GM19467 (cell line): ENCODE measurements at regions not wholly inside any gene's neighbourhood (a gene's known extent, or its start where the extent isn't known, plus 50 kb on each side); places are given as distances from the start of the nearest gene placed in this dataset.

Experiments
- ATAC-seq: cut with Tn5 transposase; IDR thresholded peaks from one replicate; pipeline ENCODE4 v1.9.1; 2021; ENCODE audit warnings: mild to moderate bottlenecking, moderate library complexity; ENCODE audit not compliant: unreplicated experiment

DNA sequence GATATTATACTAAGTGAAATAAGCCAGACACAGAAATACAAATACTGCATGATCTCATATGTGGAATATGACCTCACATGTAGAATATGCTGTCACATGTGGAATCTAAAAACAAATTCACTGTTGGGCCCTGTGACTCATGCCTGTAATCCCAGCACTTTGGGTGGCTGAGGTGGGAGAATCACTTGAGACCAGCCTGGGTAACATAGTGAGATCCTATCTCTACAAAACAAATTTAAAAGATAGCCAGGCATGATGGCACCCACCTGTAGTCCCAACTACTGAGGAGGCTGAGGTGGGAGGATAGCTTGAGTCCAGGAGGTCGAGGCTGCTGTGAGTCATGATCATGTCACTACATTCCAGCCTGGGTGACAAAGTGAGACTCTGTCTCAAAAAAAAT, 160.3 kb downstream of the PTEN start:
- no peak for ATAC-seq

DNA sequence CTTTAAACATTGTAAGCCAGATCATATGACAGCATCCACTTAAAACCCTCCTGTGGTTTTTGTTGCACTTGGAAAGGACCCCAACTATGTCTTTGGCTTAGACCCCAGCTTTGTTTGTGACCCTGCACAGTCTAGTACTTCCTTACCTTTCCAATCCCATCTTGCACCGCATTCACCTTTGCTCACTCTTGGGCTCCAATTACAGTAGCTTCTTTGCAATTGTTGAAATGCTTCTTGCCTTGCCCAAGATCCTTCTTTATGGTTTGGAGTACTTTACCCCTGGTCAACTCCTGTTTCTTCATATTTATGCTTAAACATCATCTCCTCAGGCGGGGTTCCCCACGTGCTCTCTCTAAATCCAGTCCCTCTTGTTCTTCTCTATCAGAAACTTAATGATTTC, 162.6 kb downstream of the PTEN start:
- no peak for ATAC-seq

DNA sequence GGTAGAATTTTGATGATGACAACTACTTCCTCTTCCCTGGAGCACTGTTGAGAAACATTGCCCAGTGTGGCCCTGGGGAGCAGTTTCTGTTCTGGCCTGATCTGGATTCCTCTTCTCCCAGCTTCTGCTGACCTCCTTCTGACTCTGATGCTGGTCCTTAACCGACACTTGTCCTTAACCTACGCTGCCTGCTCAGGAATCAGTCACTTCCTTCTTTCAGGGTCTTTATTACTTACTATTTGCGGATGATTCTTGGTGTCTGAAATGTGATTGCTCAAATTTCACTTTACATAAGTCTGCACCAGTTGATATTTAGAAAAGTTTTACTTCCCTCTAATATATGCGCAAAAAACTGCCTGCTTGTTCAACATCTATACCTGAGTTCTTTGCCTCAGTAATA, 164.1 kb downstream of the PTEN start:
- ATAC-seq = no peak

DNA sequence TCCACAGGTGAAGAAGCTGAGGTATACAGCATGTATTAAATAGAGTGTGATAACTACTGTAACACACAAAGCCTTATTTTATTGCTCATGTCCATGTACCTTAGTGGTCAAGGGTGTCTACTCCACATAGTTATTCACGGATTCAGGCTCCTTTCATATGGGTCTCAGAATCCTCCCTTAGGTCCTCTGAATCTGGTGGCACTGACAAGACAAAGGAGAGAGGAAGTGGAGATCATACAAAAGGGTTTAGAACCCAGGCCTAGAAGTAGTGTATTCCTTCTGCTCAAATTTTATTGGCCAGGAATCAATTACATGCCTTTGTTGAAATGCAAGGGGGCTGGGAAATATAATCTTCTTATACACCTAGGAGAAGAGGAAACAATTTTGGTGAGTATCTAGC, 164.6 kb downstream of the PTEN start:
- ATAC-seq = no peak

DNA sequence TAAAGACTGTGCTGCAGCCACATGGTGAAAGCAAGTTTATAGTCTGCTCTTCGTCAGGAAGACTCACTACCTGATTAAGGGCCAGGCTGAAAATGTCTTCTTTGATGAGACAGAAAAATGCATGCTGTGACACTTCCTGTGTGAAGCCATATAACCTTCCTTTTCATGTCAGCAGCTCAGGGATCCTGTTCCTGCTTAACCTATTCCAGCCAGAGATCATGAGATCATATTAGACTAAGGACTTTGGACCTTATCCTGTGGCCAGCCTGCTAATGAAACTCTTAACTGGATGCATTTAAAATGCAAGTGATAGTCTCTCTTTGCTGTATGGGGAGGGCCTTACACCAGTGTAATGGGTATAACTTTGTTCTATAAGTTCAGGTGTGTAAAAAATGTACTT, 165.2 kb downstream of the PTEN start:
- ATAC-seq = no peak

DNA sequence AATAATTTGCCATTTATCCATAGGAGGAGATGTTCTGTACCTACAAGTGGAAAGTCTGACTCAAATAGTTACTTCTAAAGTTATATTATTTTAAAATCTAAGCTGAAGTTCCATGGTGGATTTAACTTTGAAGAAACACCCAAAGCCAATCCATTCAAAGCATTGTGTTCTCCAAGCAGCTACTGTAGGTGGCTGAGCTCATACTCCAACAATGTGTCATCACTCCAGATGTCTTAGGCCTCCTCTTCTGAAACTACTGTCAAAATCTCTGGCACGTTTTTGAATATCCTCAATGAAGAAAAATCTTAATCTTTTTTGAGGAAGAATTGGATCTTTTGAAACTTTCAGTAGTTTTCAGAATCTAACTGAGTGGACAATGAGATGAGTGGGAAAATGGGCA, 169.1 kb downstream of the PTEN start:
- no peak for ATAC-seq

DNA sequence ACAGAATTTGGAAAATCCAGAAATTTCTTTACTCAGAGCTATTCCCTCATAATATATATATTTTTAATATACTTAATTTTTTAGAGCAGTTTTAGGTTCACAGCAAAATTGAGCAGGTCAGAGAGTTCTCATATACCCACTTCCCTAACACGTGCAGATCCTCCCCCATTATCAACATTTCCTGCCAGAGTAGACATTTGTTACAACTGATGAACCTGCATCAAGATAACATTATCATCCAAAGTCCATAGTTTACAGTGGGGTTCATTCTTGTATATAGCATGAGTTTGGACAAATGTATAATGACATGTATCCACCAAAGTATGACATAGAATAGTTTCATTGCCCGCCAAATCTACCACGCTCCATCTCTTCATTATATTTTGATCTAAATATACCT, 170.0 kb downstream of the PTEN start:
- no peak for ATAC-seq

DNA sequence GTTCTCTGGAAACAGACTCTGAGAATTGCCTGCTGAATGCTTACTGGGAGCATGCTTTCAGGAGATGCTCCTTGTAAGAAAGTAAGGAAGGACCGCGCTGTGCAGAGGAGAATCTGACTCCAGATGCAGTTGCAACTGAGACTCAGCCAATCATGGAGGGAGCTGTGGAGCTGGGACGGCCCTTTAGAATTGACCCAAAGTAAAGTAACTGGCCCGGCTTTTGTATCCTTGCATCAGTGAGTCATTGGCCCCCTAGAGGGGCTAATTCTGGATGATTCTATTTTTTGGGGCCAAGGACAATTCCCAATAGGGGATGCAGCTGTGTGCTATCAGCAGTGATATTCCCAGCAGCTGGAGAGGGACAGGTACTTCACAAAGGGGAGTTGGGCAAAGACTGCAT, 170.4 kb downstream of the PTEN start:
- ATAC-seq = no peak

DNA sequence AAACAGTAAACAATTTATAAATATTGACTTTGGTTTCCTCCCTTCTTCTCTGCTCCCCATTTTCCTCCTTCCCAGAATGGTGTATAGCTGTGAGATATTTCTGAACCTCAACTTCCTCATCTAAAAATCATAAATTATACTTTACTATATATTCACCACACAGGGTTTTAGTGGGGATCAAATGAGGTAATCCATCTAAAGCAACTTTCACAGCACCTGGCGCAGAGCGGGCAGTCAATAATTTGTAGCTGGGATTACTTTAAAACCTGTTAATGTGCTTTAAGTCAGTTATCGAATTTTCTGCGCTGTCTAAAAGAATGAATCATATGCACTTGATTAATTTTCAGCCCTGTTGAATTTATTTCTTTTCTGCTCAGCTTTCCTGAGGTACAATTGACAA, 172.7 kb downstream of the PTEN start:
- no peak for ATAC-seq

DNA sequence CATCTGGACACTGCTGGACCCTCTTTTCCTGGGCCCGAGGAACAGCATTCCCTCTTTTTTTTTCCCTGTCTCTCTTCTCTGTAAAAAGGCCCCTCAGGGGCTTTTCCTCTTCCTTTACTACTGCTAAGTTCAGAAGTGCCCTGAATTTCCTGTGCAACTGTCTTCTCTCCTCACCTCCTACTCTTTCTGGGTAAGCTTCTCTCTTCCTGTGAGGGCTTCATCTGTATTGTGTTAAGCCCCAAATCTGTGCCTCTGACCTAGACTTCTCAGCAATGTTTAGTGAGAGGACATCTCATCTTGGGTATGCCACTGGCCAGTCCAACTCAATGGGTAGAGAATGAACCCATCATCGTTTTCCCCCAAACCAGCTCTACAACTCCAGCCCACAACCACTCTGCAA, 174.2 kb downstream of the PTEN start:
- ATAC-seq = no peak

DNA sequence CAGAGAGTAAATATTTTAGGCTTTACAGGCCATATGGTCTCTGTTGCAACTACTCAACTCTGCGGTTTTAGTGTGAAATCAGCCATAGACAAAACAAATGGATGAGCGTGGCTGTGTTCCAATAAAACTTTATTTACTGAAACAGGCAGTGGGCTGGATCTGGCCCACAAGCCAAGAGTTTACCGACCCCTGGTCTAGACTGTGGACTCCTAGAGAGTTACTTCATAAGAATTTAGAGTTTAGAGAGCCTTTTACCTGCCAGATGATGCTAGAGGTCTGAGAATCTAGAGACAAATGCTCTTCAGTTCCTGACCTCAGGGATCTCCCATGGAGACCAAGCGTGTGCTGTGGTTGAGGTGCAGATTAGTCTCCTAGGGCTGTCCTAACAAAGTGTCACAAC, 174.8 kb downstream of the PTEN start:
- no peak for ATAC-seq

DNA sequence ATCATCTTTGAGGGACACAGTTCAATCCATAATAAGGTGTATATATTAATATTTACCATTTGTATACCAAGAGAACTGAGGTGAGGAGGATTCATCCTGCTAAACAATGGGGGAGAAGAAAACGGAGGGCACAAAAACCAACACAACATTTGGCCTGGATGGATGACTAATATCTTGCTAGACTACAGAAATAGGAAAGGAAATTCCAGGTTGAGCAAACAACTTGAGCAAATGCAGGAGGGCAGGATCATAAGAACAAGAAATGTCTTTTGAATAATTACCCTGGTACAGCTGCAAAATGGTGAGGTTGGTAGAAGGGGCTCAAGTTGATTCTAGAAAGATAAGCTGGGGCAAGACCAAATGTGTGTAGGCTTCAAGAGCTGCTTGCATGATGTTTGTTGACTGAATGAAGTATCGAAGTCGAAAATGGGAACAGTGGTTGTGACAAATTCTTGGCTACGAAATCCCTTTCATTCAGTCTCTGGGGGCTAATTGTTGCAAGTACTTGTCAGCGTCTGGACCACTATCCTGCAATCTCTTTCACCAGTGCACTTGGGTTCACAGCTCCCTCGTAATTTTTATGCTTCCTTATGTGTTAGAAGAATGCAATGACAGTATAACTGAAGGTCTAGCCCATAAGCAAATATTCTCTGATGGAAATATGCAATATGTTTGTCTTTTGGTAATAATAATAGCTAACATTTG, 176.2 kb downstream of the PTEN start:
- ATAC-seq = no peak

DNA sequence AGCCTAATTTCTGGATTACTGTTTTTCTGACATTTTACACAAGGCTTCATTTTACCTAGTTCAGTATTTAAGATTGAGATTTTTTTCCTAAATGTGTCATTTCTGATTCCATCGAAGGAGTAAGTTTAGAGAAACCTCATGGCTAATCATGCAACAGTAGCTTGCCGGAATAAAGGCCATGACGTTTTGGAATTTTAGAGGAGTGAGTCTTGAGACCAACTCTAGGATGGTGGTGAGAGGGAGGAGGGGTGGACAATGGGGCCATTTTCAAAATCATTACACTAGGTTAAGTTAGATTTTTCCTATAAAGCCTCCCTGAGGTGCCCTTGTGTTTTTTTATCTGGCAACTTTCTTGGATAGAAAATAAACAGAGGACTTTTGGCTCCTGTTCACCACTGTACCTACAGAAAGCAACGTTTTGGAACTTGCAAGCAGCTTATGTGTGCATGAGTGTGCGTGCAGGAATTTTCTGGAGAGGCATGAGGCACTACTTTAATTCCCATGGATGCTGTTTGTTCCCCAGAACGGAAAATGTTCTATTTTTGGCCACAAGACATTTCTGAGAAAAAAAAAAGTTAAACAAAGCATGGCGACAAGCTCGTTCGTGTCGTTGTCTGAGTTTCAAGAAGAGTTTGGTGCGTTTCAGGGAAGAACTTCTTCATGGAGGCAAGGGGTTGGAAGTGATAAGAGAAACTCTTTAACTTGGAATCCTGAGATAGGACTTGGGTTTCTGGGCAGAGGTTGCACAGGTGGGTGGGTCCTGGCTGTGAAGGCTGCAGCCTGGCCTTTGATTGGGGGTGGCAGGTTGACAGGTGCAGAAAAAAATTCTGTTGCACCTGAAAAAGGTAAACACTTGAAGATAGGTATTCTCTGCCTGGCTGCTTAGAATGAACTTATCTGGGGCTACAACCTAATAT, 178.1 kb downstream of the PTEN start:
- no peak for ATAC-seq

DNA sequence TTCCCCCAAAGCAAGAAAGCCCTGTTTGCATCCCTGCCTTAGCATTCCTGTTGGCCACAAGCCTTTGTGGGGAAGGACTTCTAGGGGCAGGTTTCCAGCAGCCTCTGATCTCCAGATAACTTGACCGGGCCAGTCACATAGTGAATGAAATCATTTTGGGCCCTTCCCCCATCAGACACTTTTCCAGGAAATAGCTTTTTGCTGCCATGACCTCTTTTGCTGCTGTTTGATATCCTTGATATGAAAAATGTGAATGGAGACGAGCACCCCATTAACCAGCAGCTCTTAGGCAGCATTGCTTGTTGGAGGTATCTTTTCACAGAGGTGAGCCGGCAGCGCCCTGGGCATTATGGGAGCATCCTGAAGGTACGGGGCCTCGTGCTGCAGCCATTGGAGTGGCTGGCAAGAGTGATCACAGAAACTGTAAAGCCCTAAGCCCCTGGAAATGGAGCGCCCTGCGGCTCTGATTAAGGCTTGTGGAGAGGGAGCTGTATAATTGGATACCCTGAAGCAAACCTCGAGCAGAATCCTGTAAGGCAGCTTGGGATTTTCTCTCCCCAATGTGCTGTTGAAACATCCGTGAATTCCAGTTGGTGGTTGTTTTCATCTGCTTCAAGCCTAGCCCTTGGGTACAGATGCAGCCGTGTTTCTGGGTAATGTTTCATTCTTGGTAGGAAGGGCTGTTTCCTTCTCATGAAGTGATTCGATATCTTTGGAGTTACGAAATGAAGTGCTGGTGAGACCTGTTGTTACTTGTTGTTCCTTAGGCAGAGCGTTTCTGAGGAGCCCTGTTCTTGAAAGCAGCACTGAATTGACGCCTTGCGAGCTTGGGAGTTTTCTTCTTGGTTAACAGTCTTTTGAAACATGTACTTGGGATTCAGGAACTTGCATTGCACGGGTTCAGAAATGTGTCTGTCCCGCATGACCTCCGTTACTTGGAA, 179.0 kb downstream of the PTEN start:
- ATAC-seq = no peak

DNA sequence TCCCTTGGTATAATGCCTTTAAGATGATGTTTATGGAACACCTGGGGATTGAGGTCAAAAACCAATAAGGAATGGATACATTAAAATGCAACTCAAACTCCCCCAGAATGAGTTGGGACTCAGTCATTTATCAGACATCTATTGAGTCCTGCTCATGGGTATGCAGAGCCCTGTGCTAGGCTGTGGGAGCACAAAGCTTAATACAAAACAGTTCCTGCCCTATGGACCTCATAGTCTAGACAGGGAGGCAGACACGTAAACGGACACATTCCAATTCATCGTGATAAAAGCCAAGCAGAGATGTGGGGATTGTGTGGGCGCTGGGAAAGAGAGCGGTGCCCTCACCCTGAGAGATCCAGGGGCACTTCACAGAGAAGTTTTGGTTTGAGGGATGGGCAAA, 181.7 kb downstream of the PTEN start:
- no peak for ATAC-seq

DNA sequence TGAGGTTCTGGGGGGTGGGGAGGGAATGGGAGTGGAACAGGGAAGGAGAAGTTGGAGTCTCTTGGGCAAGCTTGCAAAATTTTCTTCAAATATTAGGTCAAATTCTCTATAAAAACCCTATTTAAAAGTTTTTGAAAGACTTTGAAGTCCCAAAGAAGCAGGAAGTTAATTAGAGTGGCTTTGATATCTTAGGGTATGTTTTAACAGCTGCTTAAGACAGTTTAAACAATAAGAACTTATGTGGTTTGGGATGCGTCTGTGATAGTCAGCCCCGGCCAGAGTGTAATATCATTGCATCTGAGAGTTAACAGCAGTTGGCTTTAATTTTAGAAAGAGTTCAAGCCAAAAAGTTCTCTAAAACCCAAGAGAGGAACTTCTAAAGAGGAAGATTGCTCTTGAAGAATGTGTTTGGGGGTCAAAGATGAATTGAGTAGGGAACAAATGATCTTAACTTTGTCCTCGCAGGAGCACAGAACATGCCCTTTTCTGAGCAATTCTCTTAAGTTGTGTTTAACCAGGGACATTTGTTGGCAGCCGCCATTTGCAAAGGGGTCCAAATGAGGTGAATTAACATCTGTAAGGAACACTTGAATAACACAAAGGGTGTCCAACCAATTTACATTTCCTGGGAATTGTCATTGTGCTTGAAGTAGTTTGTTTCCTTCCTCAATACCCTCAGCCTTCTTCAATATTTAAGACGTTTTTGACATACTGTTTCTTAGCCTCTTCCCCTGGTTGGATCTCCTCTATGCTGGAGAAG, 182.4 kb downstream of the PTEN start:
- no peak for ATAC-seq

DNA sequence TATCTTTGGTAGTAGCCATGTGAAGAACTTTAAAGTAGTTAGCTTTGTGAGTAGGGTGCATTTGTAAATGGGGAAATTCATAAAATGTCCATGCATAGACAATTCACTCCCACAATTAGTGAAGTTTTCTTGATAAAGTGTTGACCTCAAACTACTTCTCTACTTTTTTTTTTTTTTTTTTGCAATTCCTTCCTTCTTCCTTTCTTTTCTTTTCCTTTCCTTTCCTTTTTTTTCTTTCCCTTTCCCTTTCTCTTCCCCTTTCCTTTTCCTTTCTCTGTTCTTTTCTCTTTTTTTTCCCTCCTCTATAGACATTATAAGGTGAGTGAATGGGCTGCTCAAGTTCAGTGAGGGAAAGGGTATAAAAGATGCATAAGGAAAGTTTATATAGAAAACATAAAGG, 184.2 kb downstream of the PTEN start:
- ATAC-seq = no peak

DNA sequence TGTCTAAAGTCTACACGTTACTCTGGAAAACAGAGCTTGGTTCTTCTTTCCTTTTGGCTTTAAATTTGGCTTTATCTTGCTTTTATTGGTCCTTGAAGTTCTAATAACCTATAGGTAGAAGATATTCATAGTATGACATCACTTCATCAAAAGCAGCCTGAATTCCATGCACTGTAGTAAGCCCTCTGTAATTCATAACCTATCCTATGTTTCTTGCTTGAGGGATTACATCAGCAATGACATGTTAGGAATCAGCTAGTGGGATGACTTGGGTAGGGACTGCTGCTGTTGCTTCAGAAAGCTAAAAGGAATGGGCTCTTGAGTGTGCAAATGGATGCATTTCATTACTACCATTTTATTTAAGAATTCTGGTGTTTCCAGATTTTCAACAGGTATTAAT, 184.9 kb downstream of the PTEN start:
- no peak for ATAC-seq

DNA sequence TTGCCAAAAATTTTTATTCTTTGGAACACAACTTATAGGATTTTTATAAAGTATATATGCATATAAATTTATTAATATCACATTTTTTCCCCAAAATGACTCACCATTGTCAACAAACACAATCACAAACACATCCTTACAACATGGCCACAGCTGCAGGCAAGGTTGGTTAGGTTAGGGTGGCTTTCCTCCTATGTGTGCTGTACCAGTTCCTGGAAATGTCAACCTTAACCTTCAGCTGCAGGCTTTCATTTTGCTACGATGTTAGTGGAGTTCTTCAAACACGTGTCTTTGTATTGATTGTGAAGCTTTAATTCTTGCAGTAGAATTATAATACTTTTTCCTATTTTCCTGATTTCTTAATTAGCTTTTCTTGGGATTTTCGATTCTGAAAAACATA, 185.8 kb downstream of the PTEN start:
- ATAC-seq = no peak

DNA sequence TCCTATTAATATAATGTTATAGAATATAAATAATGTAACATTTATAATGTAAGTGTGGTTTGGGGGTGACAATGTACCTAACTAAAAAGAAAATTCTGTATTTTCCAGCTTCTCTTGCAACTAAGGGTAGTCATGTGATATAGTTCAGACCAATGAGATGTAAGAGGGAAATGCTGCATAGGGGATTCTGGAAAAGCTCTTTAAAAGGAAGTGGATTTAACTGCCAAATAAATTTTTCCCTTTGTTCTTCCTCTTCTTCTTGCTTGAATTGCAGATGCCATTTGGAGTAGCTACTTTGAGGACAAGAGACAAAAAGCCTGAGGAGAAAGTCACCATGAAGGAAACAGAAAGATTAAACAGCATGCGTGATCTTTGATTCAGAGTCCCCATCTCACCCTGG, 194.3 kb downstream of the PTEN start:
- ATAC-seq = no peak

DNA sequence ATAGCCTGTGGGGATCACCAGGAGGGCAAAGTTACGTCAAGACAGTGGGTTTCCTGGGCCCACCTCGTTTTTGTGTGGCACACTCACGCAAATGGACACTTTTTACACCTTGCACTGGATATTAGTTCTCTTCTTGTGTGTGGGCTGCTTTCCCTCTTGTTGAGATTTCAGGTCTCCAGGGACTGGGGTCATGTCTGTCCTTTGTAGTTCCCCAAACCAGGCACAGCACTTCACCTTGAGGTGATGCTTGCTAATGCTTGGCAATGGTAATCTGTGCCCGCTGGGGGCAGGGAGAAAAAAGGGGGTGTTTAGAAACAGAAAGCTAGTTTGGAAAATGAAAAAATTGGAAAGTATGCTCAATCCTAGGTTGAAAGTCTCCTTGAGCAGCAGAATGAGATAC, 195.3 kb downstream of the PTEN start:
- no peak for ATAC-seq
